GM10248 (cell line): ENCODE measurements at regions not wholly inside any gene's neighbourhood (a gene's known extent, or its start where the extent isn't known, plus 50 kb on each side); places are given as distances from the start of the nearest gene placed in this dataset.
A peak's percentile ranks its signal among the peaks of the same experiment; 100 is the strongest.

Experiments
- CTCF ChIA-PET: fragments of 300-600 bp; sonication (Branson Sonifier 250); formaldehyde crosslinking; extraction: SDS; loops from one replicate; lab custom pipeline; 2021; ENCODE audit warnings: antibody characterized with exemption; lab: Yijun Ruan, JAX
- POLR2A ChIA-PET: fragments of 350-650 bp; sonication (Branson Sonifier 250); formaldehyde crosslinking; extraction: SDS; loops from one replicate; lab custom pipeline; 2020; ENCODE audit warnings: antibody characterized with exemption; lab: Yijun Ruan, JAX
- DNase-seq: peaks from one replicate; pipeline ENCODE4 v3.0.0; 2012; ENCODE audit errors: extremely low spot score
- TF ChIP-seq, protein P1 (sequence below): IDR thresholded peaks from 2 replicates; pipeline ENCODE4 v1.5.1; 2012; ENCODE audit warnings: mild to moderate bottlenecking, low read depth; ENCODE audit errors: extremely low read depth, missing control alignments, control extremely low read depth

DNA sequence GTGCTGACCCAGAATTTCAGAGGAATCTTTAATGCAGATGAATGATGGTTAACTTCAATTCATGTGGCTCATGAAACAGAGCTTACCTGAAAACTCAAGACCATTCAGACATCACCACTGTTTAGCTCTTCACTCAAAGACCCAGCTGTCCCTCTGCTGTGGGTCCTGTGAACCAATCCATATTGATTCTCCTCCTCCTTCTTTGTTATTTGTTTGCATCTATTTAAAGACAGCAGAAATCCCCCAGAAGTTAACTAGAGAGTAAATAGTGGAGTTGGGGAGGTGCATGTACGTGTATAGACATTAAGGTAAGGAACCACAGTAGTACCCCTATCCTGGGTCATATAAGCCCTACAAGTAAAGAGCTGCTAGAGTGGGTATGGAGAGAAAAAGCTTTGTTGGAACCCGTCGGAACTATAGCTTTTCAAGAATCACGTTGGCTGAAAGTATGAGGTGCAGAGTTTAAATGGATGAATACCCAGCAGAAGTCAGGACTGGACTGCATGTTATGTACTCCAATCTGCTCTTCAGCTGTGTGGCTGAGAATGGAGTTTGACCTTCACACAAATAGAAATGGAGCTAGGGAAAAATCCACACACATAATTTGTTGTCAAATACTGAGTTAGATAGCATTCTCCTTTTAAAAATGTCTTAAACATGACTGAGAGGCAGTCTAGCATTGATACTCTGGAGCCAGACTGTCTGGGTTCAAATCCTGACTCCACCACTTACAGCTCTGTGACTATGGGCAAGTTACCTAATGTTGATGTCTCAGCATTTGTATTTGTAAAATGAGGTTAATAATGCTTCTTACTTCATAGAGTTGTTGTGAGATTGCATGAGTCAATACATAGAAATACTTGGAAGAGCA lies 81.7 kb upstream of the HK2 start:
- DNase-seq, result no peak
- CTCF ChIA-PET, result interaction anchor here (0.9 to 2.1 kb wide), 4 partner anchors 12 to 37 kb away, joined by 3 to 7 read pairs (median 5); no protein-coding TSS in a partner anchor
- TF ChIP-seq, protein P1, sequence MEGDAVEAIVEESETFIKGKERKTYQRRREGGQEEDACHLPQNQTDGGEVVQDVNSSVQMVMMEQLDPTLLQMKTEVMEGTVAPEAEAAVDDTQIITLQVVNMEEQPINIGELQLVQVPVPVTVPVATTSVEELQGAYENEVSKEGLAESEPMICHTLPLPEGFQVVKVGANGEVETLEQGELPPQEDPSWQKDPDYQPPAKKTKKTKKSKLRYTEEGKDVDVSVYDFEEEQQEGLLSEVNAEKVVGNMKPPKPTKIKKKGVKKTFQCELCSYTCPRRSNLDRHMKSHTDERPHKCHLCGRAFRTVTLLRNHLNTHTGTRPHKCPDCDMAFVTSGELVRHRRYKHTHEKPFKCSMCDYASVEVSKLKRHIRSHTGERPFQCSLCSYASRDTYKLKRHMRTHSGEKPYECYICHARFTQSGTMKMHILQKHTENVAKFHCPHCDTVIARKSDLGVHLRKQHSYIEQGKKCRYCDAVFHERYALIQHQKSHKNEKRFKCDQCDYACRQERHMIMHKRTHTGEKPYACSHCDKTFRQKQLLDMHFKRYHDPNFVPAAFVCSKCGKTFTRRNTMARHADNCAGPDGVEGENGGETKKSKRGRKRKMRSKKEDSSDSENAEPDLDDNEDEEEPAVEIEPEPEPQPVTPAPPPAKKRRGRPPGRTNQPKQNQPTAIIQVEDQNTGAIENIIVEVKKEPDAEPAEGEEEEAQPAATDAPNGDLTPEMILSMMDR, result no peak
- POLR2A ChIA-PET, result no interaction called here

DNA sequence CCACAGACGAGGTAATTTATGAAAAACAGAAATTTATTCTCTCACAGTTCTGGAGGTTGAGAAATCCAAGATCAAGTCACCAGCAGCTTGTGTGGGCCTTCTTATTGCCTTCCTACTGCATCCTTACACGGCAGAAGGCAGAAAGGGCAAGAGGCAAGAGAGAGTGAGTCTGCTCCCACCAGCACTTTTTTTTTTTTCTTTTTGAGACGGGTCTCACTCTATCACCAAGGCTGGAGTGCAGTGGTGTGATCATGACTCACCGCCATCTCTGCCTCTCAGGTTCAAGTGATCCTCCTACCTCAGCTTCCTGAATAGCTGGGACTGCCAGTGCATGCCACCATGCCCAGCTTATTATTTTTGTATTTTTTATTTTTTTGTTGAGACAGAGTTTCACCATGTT lies 78.5 kb upstream of the HK2 start:
- CTCF ChIA-PET, result interaction anchor here (1.7 kb wide), 1 partner anchor 24 kb away, joined by 5 read pairs; no protein-coding TSS in a partner anchor
- POLR2A ChIA-PET, result no interaction called here
- TF ChIP-seq, protein P1, result no peak
- DNase-seq, result no peak

DNA sequence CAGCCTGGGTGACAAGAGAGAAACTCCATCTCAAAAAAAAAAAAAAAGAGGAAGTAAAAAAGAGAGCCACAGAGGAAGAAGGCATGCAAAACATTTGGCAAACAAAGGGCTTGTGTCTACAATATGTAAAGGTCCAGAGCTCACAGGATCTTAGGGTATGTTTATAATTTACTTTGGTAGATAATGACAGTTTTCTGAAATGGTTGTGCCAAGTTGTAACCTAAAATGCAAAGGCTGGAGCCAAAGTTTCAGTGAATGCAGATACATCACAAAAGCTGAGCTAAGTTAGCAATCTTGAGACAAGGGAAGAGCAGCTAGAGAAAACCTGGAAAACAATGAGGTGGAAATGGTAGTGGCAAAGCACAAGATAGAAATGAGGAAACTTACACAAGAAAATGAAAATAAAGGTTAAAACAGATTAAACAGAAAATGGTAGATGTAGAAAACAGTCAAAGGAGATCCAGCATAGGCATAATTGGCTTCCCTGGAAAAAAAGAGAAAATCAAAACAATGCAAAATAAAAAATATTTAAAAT lies 77.5 kb upstream of the HK2 start:
- CTCF ChIA-PET, result interaction anchor here (1.1 kb wide), 1 partner anchor 28 kb away, joined by 3 read pairs; no protein-coding TSS in a partner anchor
- TF ChIP-seq, protein P1, result no peak
- DNase-seq, result no peak
- POLR2A ChIA-PET, result interaction anchor here (0.6 kb wide), 1 partner anchor 114 kb away, joined by 3 read pairs; no protein-coding TSS in a partner anchor

DNA sequence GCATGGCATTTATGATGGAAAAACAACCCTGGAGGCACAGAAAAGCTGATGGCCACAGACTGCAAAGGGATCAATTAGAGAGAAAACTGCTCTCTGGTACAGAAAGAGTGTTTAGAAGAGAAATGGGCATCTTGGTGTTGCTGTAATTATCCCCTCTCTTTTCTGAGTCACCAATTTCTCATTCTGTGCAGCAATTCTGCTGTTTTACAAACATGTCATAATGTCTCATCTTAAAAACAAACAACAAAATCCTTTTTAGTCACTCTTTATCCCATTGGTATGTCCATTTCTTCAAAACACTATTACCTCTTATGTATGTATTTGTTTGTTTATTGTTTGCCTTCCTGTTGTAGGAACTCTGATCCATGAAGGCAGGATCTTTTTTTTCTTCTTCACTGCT lies 73.9 kb upstream of the HK2 start:
- DNase-seq, result no peak
- POLR2A ChIA-PET, result no interaction called here
- TF ChIP-seq, protein P1, result no peak
- CTCF ChIA-PET, result no interaction called here

DNA sequence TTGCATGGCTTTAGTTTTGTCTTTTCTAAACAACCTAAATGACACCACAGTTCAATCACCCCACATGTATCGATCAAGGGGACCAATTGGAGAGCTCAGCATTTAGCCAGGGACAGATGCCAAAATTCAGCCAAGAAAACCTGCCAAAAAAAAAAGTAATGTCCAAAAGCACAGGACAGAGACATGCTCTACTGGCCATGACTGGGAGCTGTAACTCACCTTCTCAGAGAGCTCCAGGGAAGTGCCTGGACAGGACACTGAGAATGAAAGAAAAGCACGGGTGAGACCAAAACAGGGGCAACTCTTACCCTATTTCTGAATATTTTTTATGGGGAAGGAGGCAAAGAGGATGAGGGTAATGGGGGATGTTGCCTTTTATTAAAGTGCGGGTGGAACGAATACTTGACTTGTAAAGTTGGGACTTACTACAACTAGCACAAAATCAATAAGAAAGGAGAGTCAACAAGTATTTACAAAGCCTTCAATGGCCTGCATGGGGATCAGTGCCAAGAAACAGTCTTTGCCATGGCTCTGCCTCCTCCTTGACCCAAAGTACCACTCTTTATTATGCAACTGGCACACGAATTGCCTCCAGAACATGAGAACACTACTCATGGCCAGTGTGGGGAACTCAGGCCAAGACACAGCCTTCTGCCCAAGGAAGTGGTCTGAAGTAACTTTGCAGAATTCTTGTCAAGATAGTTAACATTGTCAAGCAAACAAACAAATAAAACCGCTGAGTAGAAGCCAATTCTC lies 72.9 kb upstream of the HK2 start:
- DNase-seq, result no peak
- TF ChIP-seq, protein P1, result no peak
- ChIA-PET CTCF (no interaction called here), POLR2A (no interaction called here)

DNA sequence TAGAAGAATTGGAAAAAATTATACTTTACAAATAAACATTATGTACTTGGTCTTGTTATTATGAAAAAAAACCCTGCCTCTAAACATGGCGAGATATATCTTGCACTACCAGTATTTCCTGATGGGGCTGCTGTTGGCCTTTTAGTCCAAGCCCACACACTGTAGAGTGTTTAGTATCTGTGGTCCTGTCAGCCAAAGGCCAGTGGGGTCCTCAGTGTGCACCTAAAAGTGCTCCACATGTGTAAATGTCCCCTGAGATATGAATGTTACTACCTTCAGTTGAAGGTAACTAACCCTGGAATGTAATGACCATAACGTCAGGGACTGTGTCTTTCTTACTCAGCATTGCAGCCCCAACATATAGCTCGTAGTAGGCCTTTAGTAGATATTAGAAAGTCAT lies 71.1 kb upstream of the HK2 start:
- TF ChIP-seq, protein P1, result peak; percentile 23
- DNase-seq, result no peak
- ChIA-PET POLR2A (no interaction called here), CTCF (interaction anchor here (0.7 to 1.8 kb wide), 2 partner anchors 80 to 114 kb away, joined by 3 to 5 read pairs; no protein-coding TSS in a partner anchor)
